C4-2B (cell line): ENCODE measurements at regions not wholly inside any gene's neighbourhood (a gene's known extent, or its start where the extent isn't known, plus 50 kb on each side); places are given as distances from the start of the nearest gene placed in this dataset.

Source experiments
- H3K27ac ChIP-seq: fragments of 450-650 bp; 2 replicates; pipeline ENCODE4 v1.5.1; 2017
- CTCF ChIP-seq: fragments of 450-650 bp; conservative IDR thresholded peaks from 2 replicates; pipeline ENCODE4 v1.5.1; 2017; ENCODE audit warnings: mild to moderate bottlenecking
- ZFX ChIP-seq: fragments of 450-650 bp; IDR thresholded peaks from 2 replicates; pipeline ENCODE4 v1.6.1; 2017

DNA sequence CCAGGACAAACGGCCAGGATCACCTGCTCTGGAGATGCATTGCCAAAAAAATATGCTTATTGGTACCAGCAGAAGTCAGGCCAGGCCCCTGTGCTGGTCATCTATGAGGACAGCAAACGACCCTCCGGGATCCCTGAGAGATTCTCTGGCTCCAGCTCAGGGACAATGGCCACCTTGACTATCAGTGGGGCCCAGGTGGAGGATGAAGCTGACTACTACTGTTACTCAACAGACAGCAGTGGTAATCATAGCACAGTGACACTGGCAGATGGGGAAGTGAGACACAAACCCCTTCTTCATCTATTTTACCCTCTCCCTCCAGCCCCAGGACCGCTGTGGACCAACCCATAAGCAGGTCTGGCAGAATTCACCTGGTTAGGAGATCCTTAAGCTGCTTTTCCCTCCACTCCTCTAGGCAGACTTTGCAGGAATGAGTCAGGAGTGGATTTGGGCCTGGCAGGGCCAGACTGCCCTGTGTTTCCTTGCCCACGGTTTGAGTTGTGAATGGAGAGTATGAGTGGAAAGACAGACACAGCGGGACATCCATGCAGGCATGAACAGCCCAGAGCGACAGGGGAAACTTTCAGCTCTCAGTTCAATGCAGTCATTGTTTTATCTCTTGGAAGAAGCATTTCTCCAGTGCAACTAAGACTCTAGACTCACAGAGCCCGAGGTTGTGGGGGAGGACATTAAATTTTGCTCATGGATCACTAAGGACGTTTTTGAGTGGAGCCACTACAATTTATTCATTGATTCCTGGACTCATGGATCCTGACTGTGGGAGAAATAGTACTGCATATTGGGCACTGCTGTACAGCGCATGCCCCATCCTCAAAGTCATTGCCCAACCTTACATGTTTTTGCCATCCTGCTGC lies 75.3 kb upstream of the IGLL5 start:
- no peak overlapping the region for H3K27ac ChIP-seq
- TF ChIP-seq CTCF: no peak
- TF ChIP-seq ZFX: no peak

DNA sequence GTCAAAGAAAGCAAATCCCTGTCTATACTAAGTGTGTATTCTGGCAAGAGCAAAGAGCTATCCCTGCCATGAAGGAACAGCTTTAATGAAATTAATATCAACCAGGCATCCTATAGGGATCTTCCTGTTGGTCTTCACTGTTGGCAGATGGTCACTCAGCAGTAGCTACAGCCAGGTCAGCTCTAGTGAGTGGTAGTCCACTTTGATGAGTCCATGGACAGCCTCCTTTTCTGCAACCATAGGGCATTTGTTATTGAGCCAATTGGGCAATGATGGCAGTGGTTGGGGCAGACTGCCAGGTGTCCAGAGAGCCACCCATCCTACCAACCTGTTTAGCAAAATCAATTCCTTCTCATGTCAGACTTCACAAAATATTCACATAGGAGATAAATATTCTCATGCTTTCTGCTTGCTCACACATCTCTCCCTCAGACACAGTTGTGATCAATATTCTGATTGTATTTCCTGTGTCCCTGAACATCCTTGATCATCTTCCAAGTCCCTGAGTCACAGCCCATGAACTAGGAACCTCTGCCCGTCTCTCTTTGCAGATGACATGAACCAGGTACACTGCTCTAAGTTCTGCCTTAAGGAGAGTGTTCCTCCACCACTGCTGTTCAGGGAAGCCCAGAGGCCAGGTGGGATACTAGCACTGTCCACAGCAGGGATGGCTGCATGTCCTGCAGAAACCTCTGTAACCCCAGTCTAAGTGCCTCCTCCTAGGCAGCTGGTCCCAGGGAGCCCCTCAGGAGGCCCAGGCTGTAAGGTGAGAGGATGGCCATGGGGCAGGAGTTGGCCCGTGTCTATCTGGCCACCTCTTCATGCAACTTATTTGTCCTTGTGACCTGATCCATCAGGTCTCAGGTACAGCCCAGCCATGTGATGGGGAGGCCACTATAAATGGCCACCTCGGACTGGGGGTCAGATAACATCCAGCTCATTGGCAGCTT lies 74.2 kb upstream of the IGLL5 start:
- H3K27ac ChIP-seq: no peak overlapping the region
- TF ChIP-seq CTCF: no peak
- TF ChIP-seq ZFX: no peak

DNA sequence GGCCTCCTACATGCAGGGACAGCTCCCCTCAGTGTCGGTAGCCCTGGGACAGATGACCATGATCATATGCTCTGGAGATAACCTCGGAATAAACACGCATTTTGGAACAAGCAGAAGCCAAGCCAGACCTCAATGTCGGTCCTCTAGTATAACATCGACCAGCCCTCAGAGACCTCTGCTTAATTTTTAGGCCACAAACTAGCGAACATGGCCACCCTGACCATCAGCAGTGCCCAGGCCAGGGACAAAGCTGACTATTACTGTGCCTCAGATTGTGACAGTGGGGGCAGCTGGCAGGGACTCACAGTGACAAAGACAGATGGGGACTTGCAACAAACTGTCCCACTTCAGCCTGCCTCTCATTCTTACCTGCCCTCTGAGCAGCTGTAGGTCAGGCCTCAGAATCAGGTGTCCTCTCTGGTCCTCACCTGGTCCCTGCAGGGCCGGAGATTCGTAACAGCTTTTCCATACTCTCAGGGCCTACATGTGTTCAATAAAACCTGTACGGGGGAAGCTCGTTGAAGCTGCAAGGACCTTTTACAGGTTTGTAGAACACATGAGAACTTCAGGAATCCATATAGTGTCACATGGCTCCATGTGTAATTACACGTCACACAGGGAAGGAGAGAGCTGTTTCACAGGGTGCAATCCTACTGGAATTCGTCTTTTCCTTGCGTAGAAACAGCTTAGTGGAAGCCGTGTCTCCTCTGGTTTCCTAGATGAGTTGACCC lies 72.8 kb upstream of the IGLL5 start:
- no peak overlapping the region for H3K27ac ChIP-seq
- TF ChIP-seq CTCF (no peak), ZFX (no peak)

DNA sequence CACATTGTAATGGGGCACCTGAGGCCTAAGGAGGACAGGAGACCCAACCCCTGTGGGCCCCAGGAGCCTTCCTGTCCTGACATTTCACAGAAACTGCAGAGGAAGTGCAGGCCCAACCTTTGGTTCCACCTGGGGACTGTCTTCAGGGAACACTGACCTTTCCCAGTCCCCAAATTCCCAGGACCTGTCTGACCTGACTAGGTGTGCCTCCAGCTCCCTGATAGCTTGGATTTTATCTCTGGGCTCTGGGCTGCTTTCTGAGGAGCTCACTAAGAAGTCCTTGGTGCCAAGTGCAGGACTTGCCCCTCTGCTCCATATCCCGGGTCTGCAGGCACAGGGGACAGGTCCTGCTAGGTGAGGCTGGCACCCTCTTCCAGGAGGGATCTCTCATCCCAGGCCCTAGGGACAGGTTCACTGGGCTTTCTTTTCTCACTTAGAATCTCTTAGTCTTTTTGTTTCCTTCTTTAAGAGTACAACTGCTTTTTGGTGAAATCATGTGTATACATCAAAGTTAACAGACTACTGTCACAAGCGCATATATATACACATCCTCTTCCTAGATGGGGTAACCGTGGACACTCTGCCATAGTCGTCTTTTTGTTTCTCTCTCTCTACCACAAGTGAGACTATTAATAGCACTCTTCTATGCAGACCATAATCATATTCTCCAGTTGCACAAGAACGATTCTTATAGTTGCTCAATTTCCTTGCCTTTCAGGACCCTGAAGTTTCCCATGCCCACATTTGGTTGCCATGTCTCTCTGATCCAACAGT lies 72.0 kb upstream of the IGLL5 start:
- no peak overlapping the region for H3K27ac ChIP-seq
- TF ChIP-seq CTCF: no peak
- no peak for TF ChIP-seq ZFX

GRCh38 chr22:22816171-22816514 lies 71.5 kb upstream of the IGLL5 start:
- no peak overlapping the region for H3K27ac ChIP-seq

More at GRCh38 chr22:22816171-22816514, 71.5 kb upstream of the IGLL5 start:
- TF ChIP-seq ZFX (no peak), CTCF (no peak)
